ENCODE measurements at regions not wholly inside any gene's neighbourhood (a gene's known extent, or its start where the extent isn't known, plus 50 kb on each side); places are given as distances from the start of the nearest gene placed in this dataset.

- no peak for TF ChIP-seq ONECUT2 (CRISPR knock-in tag; IDR thresholded peaks at IDR 0.05)
- TF ChIP-seq HOMEZ (CRISPR knock-in tag; IDR thresholded peaks at IDR 0.05; ENCODE audit: low read depth) = no peak
- no peak for TF ChIP-seq FOXJ3 (CRISPR knock-in tag; IDR thresholded peaks at IDR 0.05; ENCODE audit: borderline replicate concordance)
- TF ChIP-seq ZNF333 (CRISPR knock-in tag; IDR thresholded peaks at IDR 0.05; ENCODE audit: borderline replicate concordance) = no peak
- no peak for TF ChIP-seq POLR2AphosphoS5 (IDR thresholded peaks at IDR 0.05; ENCODE audit: low read depth, low read length)
- no peak for TF ChIP-seq ZNF232 (CRISPR knock-in tag; IDR thresholded peaks at IDR 0.05; ENCODE audit: borderline replicate concordance)
- no peak for TF ChIP-seq KAT8 (CRISPR knock-in tag; IDR thresholded peaks at IDR 0.05)
These were observed 74.2 kb upstream of the NAP1L1 start for GRCh38 chr12:76158518-76159321.
